ENCODE measurements at regions not wholly inside any gene's neighbourhood (a gene's known extent, or its start where the extent isn't known, plus 50 kb on each side); places are given as distances from the start of the nearest gene placed in this dataset.
"Not testable (repeated sequence)": the region's sequence is repeated elsewhere in the genome, so short reads cannot be mapped to it uniquely, and the experiment has no call there.

GRCh38 chr5:37930350-37930749, 90.5 kb upstream of the GDNF start:
- Histone ChIP-seq H3K27me3 (ENCODE audit: control insufficient read depth, insufficient read depth, low read length) (no peaks in the 10 kb centered on the region), H3K27ac (ENCODE audit: insufficient read depth, low read length) (no peak overlapping the region), H3K9me3 (ENCODE audit: control insufficient read depth, insufficient read depth, low read depth, low read length) (no peaks in the 10 kb centered on the region), H3K9ac (ENCODE audit: insufficient read depth, low read length) (no peak overlapping the region), H2AFZ (ENCODE audit: low read length) (no peak overlapping the region), H3K4me1 (ENCODE audit: control insufficient read depth, extremely low read depth, insufficient read depth, low read length) (no peaks in the 10 kb centered on the region), H3K79me2 (ENCODE audit: control insufficient read depth, insufficient read depth, low read length) (no peaks in the 10 kb centered on the region), H3K36me3 (ENCODE audit: control insufficient read depth, insufficient read depth, low read length) (no peaks in the 10 kb centered on the region), H3K4me3 (replicated peaks in 1 of 4; ENCODE audit: control extremely low read depth in 1 of 4, insufficient read depth in 1 of 4, low read depth in 3 of 4, low read length in 4 of 4) (no peak overlapping the region), H4K20me1 (ENCODE audit: control insufficient read depth, extremely low read depth, insufficient read depth, low read length) (no peaks in the 10 kb centered on the region), H3K4me2 (ENCODE audit: extremely low read depth, insufficient read depth, low read length) (no peak overlapping the region)
- TF ChIP-seq CTCF (conservative IDR thresholded peaks at IDR 0.05 in 1 of 2, IDR thresholded peaks at IDR 0.05 in 1 of 2; ENCODE audit: low read depth in 1 of 2, low read length in 2 of 2): no peak
- TF ChIP-seq EZH2 (IDR thresholded peaks at IDR 0.05; ENCODE audit: low read length, missing control alignments): no peak
- no peak for DNase-seq (ENCODE audit: low read depth in 2 of 2)

- H3K4me1 ChIP-seq (ENCODE audit: control insufficient read depth, extremely low read depth, insufficient read depth, low read length): no peaks in the 10 kb centered on the region
- H3K9ac ChIP-seq (ENCODE audit: insufficient read depth, low read length): no peak overlapping the region
- H3K9me3 ChIP-seq (ENCODE audit: control insufficient read depth, insufficient read depth, low read depth, low read length): no peaks in the 10 kb centered on the region
- no peaks in the 10 kb centered on the region for H3K36me3 ChIP-seq (ENCODE audit: control insufficient read depth, insufficient read depth, low read length)
- H3K27ac ChIP-seq (ENCODE audit: insufficient read depth, low read length): no peak overlapping the region
- DNase-seq (ENCODE audit: low read depth in 2 of 2): no peak
- no peaks in the 10 kb centered on the region for H3K27me3 ChIP-seq (ENCODE audit: control insufficient read depth, insufficient read depth, low read length)
- H3K79me2 ChIP-seq (ENCODE audit: control insufficient read depth, insufficient read depth, low read length): no peaks in the 10 kb centered on the region
- no peak overlapping the region for H3K4me2 ChIP-seq (ENCODE audit: extremely low read depth, insufficient read depth, low read length)
- H4K20me1 ChIP-seq (ENCODE audit: control insufficient read depth, extremely low read depth, insufficient read depth, low read length): no peaks in the 10 kb centered on the region
- no peak overlapping the region for H2AFZ ChIP-seq (ENCODE audit: low read length)
- TF ChIP-seq CTCF (conservative IDR thresholded peaks at IDR 0.05 in 1 of 2, IDR thresholded peaks at IDR 0.05 in 1 of 2; ENCODE audit: low read depth in 1 of 2, low read length in 2 of 2): no peak
- no peak for TF ChIP-seq EZH2 (IDR thresholded peaks at IDR 0.05; ENCODE audit: low read length, missing control alignments)
- no peak overlapping the region for H3K4me3 ChIP-seq (replicated peaks in 1 of 4; ENCODE audit: control extremely low read depth in 1 of 4, insufficient read depth in 1 of 4, low read depth in 3 of 4, low read length in 4 of 4)
These were observed 90.0 kb upstream of the GDNF start for GRCh38 chr5:37929791-37930190.

GRCh38 chr5:37927753-37928152, 87.9 kb upstream of the GDNF start:
- not testable (repeated sequence) for DNase-seq (ENCODE audit: low read depth in 2 of 2); H2AFZ ChIP-seq (ENCODE audit: low read length)

More at GRCh38 chr5:37927753-37928152, 87.9 kb upstream of the GDNF start:
- H3K9ac ChIP-seq (ENCODE audit: insufficient read depth, low read length); H3K4me2 ChIP-seq (ENCODE audit: extremely low read depth, insufficient read depth, low read length); H4K20me1 ChIP-seq (ENCODE audit: control insufficient read depth, extremely low read depth, insufficient read depth, low read length); H3K27me3 ChIP-seq (ENCODE audit: control insufficient read depth, insufficient read depth, low read length); H3K4me1 ChIP-seq (ENCODE audit: control insufficient read depth, extremely low read depth, insufficient read depth, low read length); H3K9me3 ChIP-seq (ENCODE audit: control insufficient read depth, insufficient read depth, low read depth, low read length); H3K79me2 ChIP-seq (ENCODE audit: control insufficient read depth, insufficient read depth, low read length); H3K36me3 ChIP-seq (ENCODE audit: control insufficient read depth, insufficient read depth, low read length); H3K27ac ChIP-seq (ENCODE audit: insufficient read depth, low read length); H3K4me3 ChIP-seq (replicated peaks in 1 of 4; ENCODE audit: control extremely low read depth in 1 of 4, insufficient read depth in 1 of 4, low read depth in 3 of 4, low read length in 4 of 4): not testable (repeated sequence)
